ENCODE measurements at regions not wholly inside any gene's neighbourhood (a gene's known extent, or its start where the extent isn't known, plus 50 kb on each side); places are given as distances from the start of the nearest gene placed in this dataset.

DNA sequence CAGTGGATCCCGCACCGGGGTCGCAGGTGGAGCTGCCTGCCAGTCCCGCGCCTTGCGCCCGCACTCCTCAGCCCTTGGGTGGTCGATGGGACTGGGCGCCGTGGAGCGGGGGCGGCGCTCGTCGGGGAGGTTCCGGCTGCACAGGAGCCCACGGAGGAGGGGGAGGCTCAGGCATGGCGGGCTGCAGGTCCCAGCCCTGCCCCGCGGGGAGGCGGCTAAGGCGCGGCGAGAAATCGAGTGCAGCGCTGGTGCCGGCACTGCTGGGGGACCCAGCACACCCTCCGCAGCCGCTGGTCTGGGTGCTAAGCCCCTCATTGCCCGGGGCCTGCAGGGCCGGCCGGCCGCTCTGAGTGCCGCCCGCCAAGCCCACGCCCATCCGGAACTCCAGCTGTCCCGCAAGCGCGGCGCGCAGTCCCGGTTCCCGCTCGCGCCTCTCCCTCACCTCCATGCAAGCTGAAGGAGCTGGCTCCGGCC lies 120.6 kb upstream of the MEF2C start:
- no peak for DNase-seq (ENCODE audit: extremely low spot score in 2 of 2)
- H3K9me3 ChIP-seq: no peaks in the 10 kb centered on the region
- H3K4me3 ChIP-seq: no peak overlapping the region
- H3K4me1 ChIP-seq: no peaks in the 10 kb centered on the region
- H3K27me3 ChIP-seq: no peaks in the 10 kb centered on the region
- intact Hi-C loops (cut with DNase I): no loop called here
- H3K36me3 ChIP-seq: no peaks in the 10 kb centered on the region
- H3K27ac ChIP-seq: no peak overlapping the region
- TF ChIP-seq POLR2AphosphoS5 (IDR thresholded peaks at IDR 0.05; ENCODE audit: insufficient read depth in 1 of 2, low read depth in 1 of 2) (no peak), POLR2A (IDR thresholded peaks at IDR 0.05) (no peak)
- TF ChIP-seq, protein P1, sequence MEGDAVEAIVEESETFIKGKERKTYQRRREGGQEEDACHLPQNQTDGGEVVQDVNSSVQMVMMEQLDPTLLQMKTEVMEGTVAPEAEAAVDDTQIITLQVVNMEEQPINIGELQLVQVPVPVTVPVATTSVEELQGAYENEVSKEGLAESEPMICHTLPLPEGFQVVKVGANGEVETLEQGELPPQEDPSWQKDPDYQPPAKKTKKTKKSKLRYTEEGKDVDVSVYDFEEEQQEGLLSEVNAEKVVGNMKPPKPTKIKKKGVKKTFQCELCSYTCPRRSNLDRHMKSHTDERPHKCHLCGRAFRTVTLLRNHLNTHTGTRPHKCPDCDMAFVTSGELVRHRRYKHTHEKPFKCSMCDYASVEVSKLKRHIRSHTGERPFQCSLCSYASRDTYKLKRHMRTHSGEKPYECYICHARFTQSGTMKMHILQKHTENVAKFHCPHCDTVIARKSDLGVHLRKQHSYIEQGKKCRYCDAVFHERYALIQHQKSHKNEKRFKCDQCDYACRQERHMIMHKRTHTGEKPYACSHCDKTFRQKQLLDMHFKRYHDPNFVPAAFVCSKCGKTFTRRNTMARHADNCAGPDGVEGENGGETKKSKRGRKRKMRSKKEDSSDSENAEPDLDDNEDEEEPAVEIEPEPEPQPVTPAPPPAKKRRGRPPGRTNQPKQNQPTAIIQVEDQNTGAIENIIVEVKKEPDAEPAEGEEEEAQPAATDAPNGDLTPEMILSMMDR (IDR thresholded peaks at IDR 0.05): no peak

DNA sequence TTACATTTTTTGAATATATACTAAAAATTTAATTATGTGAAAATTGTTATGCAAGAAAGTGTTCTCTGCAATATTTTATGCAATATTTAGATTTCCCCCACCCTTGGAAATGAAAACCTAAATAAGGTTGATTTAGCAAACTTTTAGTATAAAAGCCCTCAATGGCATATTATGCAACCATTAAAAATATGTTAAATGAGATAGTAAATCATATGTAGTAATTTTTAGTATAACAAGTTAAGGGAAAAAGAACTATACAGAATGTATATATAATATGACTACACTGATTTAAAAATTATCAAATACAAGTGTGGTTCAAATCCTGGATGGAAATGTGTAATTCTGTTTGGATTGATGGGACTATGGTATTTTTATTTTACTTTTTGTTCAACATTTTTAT lies 116.9 kb upstream of the MEF2C start:
- Histone ChIP-seq H3K4me1 (no peaks in the 10 kb centered on the region), H3K4me3 (no peak overlapping the region), H3K27me3 (no peaks in the 10 kb centered on the region), H3K9me3 (no peaks in the 10 kb centered on the region), H3K27ac (no peak overlapping the region), H3K36me3 (no peaks in the 10 kb centered on the region)
- intact Hi-C loops (cut with DNase I): no loop called here
- TF ChIP-seq POLR2AphosphoS5 (IDR thresholded peaks at IDR 0.05; ENCODE audit: insufficient read depth in 1 of 2, low read depth in 1 of 2): no peak
- TF ChIP-seq, protein P1 (IDR thresholded peaks at IDR 0.05): no peak
- no peak for TF ChIP-seq POLR2A (IDR thresholded peaks at IDR 0.05)
- DNase-seq (ENCODE audit: extremely low spot score in 2 of 2): no peak

DNA sequence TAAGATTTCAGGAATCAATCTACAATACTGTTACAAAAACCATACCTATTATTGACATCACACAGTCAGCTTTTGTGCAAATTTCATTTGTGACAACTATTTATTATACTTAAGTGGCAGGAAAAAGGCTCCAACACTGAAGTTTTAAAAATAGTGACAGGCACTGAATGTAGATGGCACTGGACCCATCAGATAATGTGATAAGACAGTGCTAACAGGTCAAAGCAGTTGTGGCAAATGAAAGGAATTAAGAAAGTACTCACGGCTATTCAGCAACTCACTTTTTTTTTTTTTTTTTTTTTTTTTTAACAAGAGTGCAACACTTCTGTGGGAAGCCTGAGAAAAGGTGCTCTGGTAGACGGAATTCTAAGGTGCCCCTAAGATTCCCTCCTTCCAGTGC lies 115.0 kb upstream of the MEF2C start:
- intact Hi-C loops (cut with DNase I): no loop called here
- Histone ChIP-seq H3K36me3 (no peaks in the 10 kb centered on the region), H3K27me3 (no peaks in the 10 kb centered on the region), H3K4me1 (no peaks in the 10 kb centered on the region), H3K9me3 (no peaks in the 10 kb centered on the region), H3K27ac (no peak overlapping the region), H3K4me3 (no peak overlapping the region)
- no peak for DNase-seq (ENCODE audit: extremely low spot score in 2 of 2)
- TF ChIP-seq POLR2AphosphoS5 (IDR thresholded peaks at IDR 0.05; ENCODE audit: insufficient read depth in 1 of 2, low read depth in 1 of 2) (no peak), POLR2A (IDR thresholded peaks at IDR 0.05) (no peak)
- TF ChIP-seq, protein P1 (IDR thresholded peaks at IDR 0.05): no peak

DNA sequence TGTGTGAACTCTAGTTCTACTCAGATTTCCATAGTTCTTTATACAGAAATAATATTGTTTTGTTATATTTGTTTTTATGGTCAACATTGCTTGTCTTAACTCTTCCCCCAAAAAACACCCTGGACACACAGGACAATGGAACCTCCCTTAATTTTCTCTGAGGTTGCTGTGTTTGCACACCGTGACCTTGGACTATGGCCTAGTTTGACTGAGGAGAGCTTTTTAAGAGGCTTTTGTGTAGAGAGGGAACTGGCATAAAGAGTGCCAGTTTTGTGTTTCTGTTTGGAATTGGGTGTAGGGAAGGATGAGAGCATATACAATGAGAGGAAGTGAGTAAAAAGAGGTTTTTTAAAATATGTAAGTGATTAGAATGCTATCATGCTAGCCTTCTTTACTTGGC lies 101.1 kb upstream of the MEF2C start:
- Histone ChIP-seq H3K4me3 (no peak overlapping the region), H3K36me3 (no peaks in the 10 kb centered on the region), H3K27ac (no peak overlapping the region), H3K27me3 (no peaks in the 10 kb centered on the region), H3K4me1 (no peaks in the 10 kb centered on the region), H3K9me3 (no peaks in the 10 kb centered on the region)
- TF ChIP-seq POLR2AphosphoS5 (IDR thresholded peaks at IDR 0.05; ENCODE audit: insufficient read depth in 1 of 2, low read depth in 1 of 2): no peak
- TF ChIP-seq, protein P1 (IDR thresholded peaks at IDR 0.05): no peak
- TF ChIP-seq POLR2A (IDR thresholded peaks at IDR 0.05): no peak
- DNase-seq (ENCODE audit: extremely low spot score in 2 of 2): no peak
- intact Hi-C loops (cut with DNase I): no loop called here

DNA sequence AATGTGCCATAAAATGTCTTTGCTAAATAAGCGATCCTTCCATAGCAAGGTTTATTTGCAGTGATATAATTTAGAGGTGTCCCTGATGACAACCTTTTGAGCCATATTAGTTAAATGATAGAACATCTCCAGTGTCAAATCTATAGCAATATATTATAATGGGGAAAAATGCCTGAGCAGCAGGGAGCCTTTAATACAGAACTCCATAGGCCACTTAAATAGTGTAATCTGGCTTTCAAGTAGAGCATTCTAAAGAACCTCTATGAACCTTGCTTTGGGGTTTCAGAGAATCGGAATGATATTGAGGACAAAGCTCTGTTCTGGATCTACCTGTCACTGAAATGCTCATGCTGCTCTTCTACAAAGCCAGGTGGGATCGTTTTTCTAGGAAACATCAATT lies 96.7 kb upstream of the MEF2C start:
- intact Hi-C loops (cut with DNase I): no loop called here
- TF ChIP-seq POLR2A (IDR thresholded peaks at IDR 0.05): no peak
- no peak for TF ChIP-seq POLR2AphosphoS5 (IDR thresholded peaks at IDR 0.05; ENCODE audit: insufficient read depth in 1 of 2, low read depth in 1 of 2)
- TF ChIP-seq, protein P1 (IDR thresholded peaks at IDR 0.05): no peak
- no peak overlapping the region for H3K27ac ChIP-seq

More for the DNA sequence above, 96.7 kb upstream of the MEF2C start:
- Histone ChIP-seq H3K4me1 (no peaks in the 10 kb centered on the region), H3K4me3 (no peak overlapping the region), H3K36me3 (no peaks in the 10 kb centered on the region), H3K9me3 (no peaks in the 10 kb centered on the region), H3K27me3 (no peaks in the 10 kb centered on the region)
- DNase-seq (ENCODE audit: extremely low spot score in 2 of 2): no peak
